Endothelial cell of umbilical vein (primary cell): ENCODE measurements at regions not wholly inside any gene's neighbourhood (a gene's known extent, or its start where the extent isn't known, plus 50 kb on each side); places are given as distances from the start of the nearest gene placed in this dataset.

Experiments
- CTCF ChIP-seq, 2 donors: IDR thresholded peaks; 1 replicate in 1 of 2; 2 replicates in 1 of 2; pipeline ENCODE4 v1.5.1; 2011; ENCODE audit warnings: low read length in 2 of 2, mild to moderate bottlenecking in 2 of 2, moderate library complexity in 2 of 2, control low read depth in 1 of 2, inconsistent platforms in 1 of 2, low read depth in 1 of 2; ENCODE audit not compliant: insufficient read depth in 1 of 2; ENCODE audit errors: extremely low read depth in 1 of 2
- FOS ChIP-seq: IDR thresholded peaks from 2 replicates; pipeline ENCODE4 v1.6.1; 2011; ENCODE audit warnings: mild to moderate bottlenecking, low read length, moderate library complexity, borderline replicate concordance; ENCODE audit not compliant: insufficient read depth
- GATA2 ChIP-seq: IDR thresholded peaks from 2 replicates; pipeline ENCODE4 v1.7.0; 2011; ENCODE audit warnings: low read depth, mild to moderate bottlenecking, moderate library complexity, mixed read lengths, low read length; ENCODE audit not compliant: insufficient read length, insufficient read depth
- POLR2A ChIP-seq: IDR thresholded peaks from 2 replicates; pipeline ENCODE4 v1.6.1; 2012; ENCODE audit warnings: low read depth, mild to moderate bottlenecking, control low read depth, low read length
- POLR2AphosphoS5 ChIP-seq: IDR thresholded peaks from 2 replicates; pipeline ENCODE4 v1.6.1; 2012; ENCODE audit warnings: low read depth, mild to moderate bottlenecking, control low read depth, low read length, moderate library complexity; ENCODE audit not compliant: insufficient read depth

- TF ChIP-seq POLR2AphosphoS5 (no peak), POLR2A (no peak), CTCF (IDR thresholded peaks at IDR 0.05; ENCODE audit: extremely low read depth in 1 of 2, insufficient read depth in 1 of 2, low read depth in 1 of 2, low read length in 2 of 2) (no peak), FOS (no peak), GATA2 (no peak)
Measured at GRCh38 chr10:122767621-122768388, 68.2 kb upstream of the C10orf120 start.
